ENCODE measurements at regions not wholly inside any gene's neighbourhood (a gene's known extent, or its start where the extent isn't known, plus 50 kb on each side); places are given as distances from the start of the nearest gene placed in this dataset.

- Mint-ChIP-seq H3K27ac (ENCODE audit: unreplicated experiment) (no peak overlapping the region), H3K4me1 (ENCODE audit: low read depth, unreplicated experiment) (no peaks in the 10 kb centered on the region), H3K9me3 (ENCODE audit: unreplicated experiment) (no peaks in the 10 kb centered on the region), H3K27me3 (ENCODE audit: insufficient read depth, unreplicated experiment) (peaks cover 12% of the 10 kb centered on the region), H3K4me3 (ENCODE audit: unreplicated experiment) (no peak overlapping the region), H3K36me3 (ENCODE audit: insufficient read depth, unreplicated experiment) (no peaks in the 10 kb centered on the region)
- no TSS peak for BruUV-seq (replicated peaks)
- intact Hi-C loops (cut with micrococcal nuclease; ENCODE audit: unreplicated experiment), result no loop called here
- POLR2A ChIA-PET, result no interaction called here
- H3K27me3 ChIP-seq (replicated peaks; ENCODE audit: control insufficient read depth, insufficient read depth, low read length), result no peaks in the 10 kb centered on the region
- TF ChIP-seq CTCF (IDR thresholded peaks at IDR 0.05; ENCODE audit: insufficient read depth in 1 of 2, low read depth in 1 of 2, low read length in 1 of 2, severe bottlenecking in 1 of 2, unreplicated experiment in 1 of 2), result no peak
- H3K9me3 ChIP-seq, result no peaks in the 10 kb centered on the region
- no peaks in the 10 kb centered on the region for H3K4me1 ChIP-seq
- H3K4me3 ChIP-seq (ENCODE audit: low read depth, low read length), result no peak overlapping the region
- DNase-seq, result no peak
- CTCF ChIA-PET, result no interaction called here
- H3K36me3 ChIP-seq (ENCODE audit: control insufficient read depth, insufficient read depth, low read length), result no peaks in the 10 kb centered on the region
Observed at GRCh38 chr3:68211637-68212036, 557.2 kb upstream of the SUCLG2 start.

DNA sequence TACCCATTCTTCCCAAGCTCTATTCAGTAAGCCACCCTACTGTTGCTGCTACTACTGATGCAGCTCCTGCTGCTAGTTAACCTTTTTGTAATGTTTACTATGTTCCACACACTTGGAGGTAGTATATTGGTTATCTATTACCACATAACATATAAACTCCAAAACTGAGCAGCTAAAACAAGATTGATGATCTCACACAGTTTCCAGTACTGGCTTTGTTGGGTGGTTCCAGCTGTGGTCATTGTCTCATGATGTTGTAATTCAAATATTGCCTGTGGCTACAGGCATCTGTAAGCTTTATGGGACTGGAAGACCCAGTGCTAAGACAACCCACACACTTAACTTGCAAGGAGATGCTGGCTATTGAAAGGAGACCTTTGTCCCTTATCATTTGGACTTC lies 556.2 kb upstream of the SUCLG2 start:
- no peak overlapping the region for H3K4me3 ChIP-seq (ENCODE audit: low read depth, low read length)
- H3K4me3 Mint-ChIP-seq (ENCODE audit: unreplicated experiment), result no peak overlapping the region
- no peaks in the 10 kb centered on the region for H3K4me1 Mint-ChIP-seq (ENCODE audit: low read depth, unreplicated experiment)
- H3K9me3 Mint-ChIP-seq (ENCODE audit: unreplicated experiment), result no peaks in the 10 kb centered on the region
- intact Hi-C loops (cut with micrococcal nuclease; ENCODE audit: unreplicated experiment), result no loop called here
- H3K27me3 ChIP-seq (replicated peaks; ENCODE audit: control insufficient read depth, insufficient read depth, low read length), result no peaks in the 10 kb centered on the region
- no peaks in the 10 kb centered on the region for H3K4me1 ChIP-seq
- no peaks in the 10 kb centered on the region for H3K36me3 ChIP-seq (ENCODE audit: control insufficient read depth, insufficient read depth, low read length)
- no peaks in the 10 kb centered on the region for H3K9me3 ChIP-seq
- TF ChIP-seq CTCF (IDR thresholded peaks at IDR 0.05; ENCODE audit: insufficient read depth in 1 of 2, low read depth in 1 of 2, low read length in 1 of 2, severe bottlenecking in 1 of 2, unreplicated experiment in 1 of 2), result no peak
- ChIA-PET POLR2A (no interaction called here), CTCF (interaction anchor here (0.8 kb wide), 1 partner anchor 1013 kb away, joined by 3 read pairs; no protein-coding TSS in a partner anchor)
- no TSS peak for BruUV-seq (replicated peaks)
- no peak for DNase-seq
- no peak overlapping the region for H3K27ac Mint-ChIP-seq (ENCODE audit: unreplicated experiment)
- no peaks in the 10 kb centered on the region for H3K36me3 Mint-ChIP-seq (ENCODE audit: insufficient read depth, unreplicated experiment)
- peaks cover 8% of the 10 kb centered on the region for H3K27me3 Mint-ChIP-seq (ENCODE audit: insufficient read depth, unreplicated experiment)

DNA sequence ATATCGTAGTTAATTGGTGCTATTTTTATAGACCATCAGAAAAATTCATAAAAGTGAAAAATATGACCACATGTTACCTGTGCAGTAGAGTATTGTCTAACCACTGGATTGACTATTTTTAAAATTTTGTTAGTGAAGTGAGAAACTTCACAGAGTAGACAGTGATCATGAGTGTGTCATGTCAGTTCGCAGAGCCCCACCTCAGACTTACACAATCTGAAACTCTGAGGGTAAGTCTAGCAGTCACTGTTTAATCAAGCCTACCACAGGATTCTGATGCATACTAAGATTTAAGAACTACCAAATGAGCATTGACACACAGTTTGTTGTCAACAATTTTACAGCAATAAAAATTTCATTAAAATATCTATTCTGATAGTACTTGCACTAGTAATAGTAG lies 552.9 kb upstream of the SUCLG2 start:
- DNase-seq, result no peak
- Histone ChIP-seq H3K4me1 (no peaks in the 10 kb centered on the region), H3K27me3 (replicated peaks; ENCODE audit: control insufficient read depth, insufficient read depth, low read length) (no peaks in the 10 kb centered on the region), H3K4me3 (ENCODE audit: low read depth, low read length) (no peak overlapping the region), H3K9me3 (no peaks in the 10 kb centered on the region), H3K36me3 (ENCODE audit: control insufficient read depth, insufficient read depth, low read length) (no peaks in the 10 kb centered on the region)
- Mint-ChIP-seq H3K9me3 (ENCODE audit: unreplicated experiment) (no peaks in the 10 kb centered on the region), H3K36me3 (ENCODE audit: insufficient read depth, unreplicated experiment) (no peaks in the 10 kb centered on the region), H3K4me3 (ENCODE audit: unreplicated experiment) (no peak overlapping the region), H3K4me1 (ENCODE audit: low read depth, unreplicated experiment) (no peaks in the 10 kb centered on the region), H3K27ac (ENCODE audit: unreplicated experiment) (no peak overlapping the region), H3K27me3 (ENCODE audit: insufficient read depth, unreplicated experiment) (peaks cover 5% of the 10 kb centered on the region)
- BruUV-seq (replicated peaks), result no TSS peak
- ChIA-PET POLR2A (no interaction called here), CTCF (no interaction called here)
- intact Hi-C loops (cut with micrococcal nuclease; ENCODE audit: unreplicated experiment), result no loop called here
- no peak for TF ChIP-seq CTCF (IDR thresholded peaks at IDR 0.05; ENCODE audit: insufficient read depth in 1 of 2, low read depth in 1 of 2, low read length in 1 of 2, severe bottlenecking in 1 of 2, unreplicated experiment in 1 of 2)
